Hematopoietic multipotent progenitor cell treated with erythropoietin and hydrocortisone succinate and interleukin-3 and kit ligand, for 6 days (in vitro differentiated cells): ENCODE measurements at regions not wholly inside any gene's neighbourhood (a gene's known extent, or its start where the extent isn't known, plus 50 kb on each side); places are given as distances from the start of the nearest gene placed in this dataset.
"Not testable (repeated sequence)": the region's sequence is repeated elsewhere in the genome, so short reads cannot be mapped to it uniquely, and the experiment has no call there.

Source experiments
- DNase-seq: peaks from one replicate; pipeline ENCODE4 v3.0.0-alpha.2; 2015

DNA sequence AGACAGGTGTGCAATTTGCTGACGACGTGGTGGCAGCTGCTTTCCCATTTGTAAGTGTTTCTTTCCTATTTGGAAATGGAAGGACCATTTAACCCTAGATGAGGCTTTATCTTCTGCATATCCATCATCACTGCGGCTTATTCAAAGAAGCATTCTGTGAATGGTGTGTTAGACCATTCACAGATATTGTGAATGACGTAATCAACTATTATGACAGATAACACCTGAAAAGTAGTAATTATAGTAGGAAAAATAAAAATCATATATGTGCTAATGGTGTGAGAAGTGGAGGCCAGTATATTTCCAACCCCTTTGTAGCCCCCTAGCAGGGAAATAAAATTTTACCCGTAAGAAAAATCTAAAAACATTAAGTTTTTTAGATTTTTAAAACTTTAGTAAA lies 424.5 kb upstream of the CRIM1 start:
- DNase-seq, result no peak

DNA sequence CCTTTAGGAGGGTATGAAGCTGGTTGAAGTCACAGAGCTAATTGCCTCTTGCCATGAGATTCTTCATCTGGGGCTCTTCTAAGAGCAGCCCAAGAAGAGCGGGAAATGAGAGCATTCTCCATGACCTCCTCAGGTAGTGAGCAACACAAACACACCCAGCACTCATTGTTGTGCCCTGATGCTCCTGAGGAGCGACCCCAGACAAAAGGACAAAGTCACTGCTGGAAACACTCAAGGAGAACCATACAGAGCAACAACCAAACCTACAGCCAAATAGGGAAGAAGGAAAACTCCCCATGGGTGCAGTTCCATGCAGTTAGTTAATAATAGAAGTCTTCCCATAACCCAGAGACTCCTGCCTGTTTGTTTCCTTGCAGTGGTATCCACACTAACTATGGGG lies 426.0 kb upstream of the CRIM1 start:
- no peak for DNase-seq

DNA sequence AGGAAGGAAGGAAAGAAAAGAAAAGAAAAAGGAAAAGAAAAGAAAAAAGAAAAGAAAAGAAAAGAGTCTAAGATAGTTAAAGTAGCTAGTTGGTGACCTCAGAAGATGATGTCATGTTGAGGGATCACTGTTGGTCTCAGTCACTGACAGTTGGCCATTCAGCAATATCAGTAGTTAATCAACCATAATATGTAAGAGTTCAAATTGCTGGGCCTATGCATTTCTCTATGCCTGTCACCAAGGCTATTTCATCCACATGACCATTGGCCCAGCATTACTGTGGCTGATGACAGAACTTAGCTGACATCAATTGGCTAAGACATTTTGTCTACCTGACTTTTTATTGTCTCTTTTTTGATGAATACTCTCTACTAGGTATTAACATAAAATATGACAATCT lies 435.5 kb upstream of the CRIM1 start:
- DNase-seq, result no peak

DNA sequence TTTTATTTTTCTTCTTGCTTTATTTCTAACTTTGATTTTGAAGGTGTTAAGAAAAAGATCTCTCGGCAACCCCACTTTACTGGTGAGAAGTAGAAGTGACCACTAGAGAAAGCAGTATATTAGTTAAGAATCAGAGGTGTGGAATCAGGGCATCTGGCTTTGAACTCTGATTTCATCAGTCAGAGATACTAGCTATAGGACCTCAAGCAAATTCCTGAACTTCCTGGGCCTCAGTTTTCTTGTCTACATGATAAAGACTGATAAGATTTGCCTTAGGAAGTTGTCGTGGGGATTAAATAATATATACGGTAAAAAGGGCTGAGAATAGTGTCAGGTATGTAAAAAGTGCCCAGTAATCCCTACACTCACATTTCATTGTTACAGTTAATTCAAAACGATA lies 440.3 kb upstream of the CRIM1 start:
- DNase-seq, result no peak

GRCh38 chr2:35891936-35892335 lies 463.6 kb upstream of the CRIM1 start:
- DNase-seq, result no peak

- DNase-seq, result no peak
Observed at GRCh38 chr2:35891528-35891927, 464.1 kb upstream of the CRIM1 start.

GRCh38 chr2:35887146-35887545 lies 468.4 kb upstream of the CRIM1 start:
- no peak for DNase-seq

DNA sequence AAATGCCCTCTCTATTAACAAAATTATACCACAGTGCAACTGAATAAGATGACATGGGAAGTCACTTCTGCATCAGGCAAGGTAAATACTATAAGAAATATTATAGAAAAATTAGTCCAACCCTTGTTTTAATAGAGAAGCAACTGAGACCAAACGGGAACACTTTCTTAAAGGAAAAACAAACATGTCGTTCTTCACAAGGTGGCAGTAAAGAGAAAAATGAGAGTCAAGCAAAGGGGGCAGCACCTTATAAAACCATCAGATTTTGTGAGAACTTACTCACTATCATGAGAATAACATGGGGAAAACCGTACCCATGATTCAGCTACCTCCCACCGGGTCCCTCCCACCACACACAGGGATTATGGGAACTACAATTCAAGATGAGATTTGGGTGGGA lies 481.7 kb upstream of the CRIM1 start:
- peak; percentile 1 for DNase-seq

GRCh38 chr2:35871672-35872071 lies 483.9 kb upstream of the CRIM1 start:
- no peak for DNase-seq

DNA sequence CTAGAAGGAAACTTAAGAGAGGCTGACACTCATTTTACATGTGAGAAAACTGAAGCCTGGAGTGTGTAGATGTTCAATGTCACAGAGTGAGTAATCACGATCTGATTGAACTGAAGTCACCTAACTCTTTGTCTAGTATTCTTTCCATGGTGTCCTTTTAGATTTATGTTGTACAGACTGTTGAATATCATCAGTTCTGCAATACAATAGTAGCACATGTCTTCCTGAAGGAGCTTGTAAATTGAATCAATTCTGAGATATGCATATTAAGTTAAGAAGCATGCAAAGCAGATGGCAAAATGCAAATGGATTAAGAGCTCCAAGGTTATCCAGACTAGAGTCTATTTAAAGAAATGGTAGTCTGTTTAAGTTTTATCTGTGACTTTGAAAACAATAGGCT lies 484.9 kb upstream of the CRIM1 start:
- DNase-seq, result no peak

DNA sequence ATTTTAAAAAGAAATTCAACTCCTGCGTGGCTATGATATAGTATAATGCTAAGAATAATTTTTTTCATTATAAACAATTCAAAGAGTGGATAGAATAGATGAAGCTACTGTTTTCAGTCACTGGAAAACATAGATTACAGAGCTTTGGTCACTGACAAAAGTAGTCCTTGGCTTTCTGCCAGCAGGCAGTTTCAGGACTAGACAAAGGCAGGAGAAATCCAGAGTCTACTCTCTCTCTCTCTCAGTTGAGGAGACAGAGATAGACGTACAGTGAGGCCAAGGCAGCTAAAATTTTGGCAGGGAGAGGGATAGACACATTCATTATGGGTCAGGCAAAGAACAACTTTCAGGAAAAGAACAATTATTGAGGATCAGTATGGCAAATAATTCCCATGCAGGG lies 491.4 kb upstream of the CRIM1 start:
- DNase-seq, result peak; percentile 5

GRCh38 chr2:35858216-35858615 lies 497.4 kb upstream of the CRIM1 start:
- DNase-seq, result no peak

- DNase-seq, result no peak
Observed at GRCh38 chr2:35857498-35857897, 498.1 kb upstream of the CRIM1 start.

GRCh38 chr2:35831385-35831784 lies 524.2 kb upstream of the CRIM1 start:
- DNase-seq, result no peak

DNA sequence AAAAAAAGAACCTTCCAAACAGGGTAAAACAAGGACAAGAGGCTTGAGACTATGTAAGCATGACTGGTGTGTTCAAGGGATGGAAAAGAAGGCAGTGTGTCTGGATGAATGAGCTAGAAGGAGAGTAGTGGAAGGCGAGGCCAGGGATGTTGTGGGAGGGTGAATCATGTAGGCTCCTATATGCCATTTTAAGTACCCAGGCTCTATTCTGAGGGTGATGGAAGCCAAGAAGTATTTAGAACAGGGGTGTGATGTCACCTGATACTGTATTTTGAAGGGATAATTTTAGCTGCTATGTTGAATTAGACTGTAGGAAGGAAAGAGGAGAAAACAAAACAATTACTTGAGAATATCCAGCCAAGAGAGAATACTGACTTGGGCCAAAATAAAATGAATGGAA lies 524.7 kb upstream of the CRIM1 start:
- no peak for DNase-seq

DNA sequence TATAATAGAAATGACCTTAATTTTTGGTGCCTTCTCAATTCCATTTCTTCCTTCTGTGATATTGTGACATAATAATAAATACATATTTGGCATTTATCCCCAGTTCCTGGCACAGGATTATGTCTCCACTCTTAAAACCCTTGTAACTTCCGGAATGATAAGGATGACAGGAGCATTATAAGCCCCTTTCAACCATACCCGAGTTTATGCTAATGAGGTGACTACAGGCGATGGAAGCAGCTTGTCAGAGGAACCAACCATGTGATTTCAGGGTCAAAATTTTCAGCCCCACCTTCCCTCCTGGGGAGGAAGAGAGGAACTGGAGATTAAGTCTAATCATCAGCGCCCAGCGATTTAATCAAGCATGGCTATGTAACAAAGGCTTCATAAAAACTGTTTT lies 528.5 kb upstream of the CRIM1 start:
- no peak for DNase-seq

DNA sequence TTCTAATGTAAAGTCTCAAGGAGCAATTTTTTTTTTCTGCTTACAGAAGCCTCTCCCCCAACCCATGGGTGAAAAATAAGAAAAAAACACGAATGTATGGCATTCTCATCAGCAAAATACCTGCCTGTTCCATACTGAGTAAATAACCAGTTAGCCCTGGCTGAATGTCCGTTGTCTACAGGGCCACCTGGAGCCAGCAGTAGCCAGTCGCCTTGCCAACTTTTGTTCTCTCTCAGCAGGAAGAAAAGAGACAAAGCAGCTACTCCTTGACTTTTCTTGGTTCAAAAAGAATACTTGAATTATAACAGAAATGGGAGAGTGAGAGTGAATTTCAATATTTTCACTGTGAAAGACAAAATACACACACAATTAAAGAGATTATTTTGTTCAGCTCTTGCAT lies 532.9 kb upstream of the CRIM1 start:
- no peak for DNase-seq

DNA sequence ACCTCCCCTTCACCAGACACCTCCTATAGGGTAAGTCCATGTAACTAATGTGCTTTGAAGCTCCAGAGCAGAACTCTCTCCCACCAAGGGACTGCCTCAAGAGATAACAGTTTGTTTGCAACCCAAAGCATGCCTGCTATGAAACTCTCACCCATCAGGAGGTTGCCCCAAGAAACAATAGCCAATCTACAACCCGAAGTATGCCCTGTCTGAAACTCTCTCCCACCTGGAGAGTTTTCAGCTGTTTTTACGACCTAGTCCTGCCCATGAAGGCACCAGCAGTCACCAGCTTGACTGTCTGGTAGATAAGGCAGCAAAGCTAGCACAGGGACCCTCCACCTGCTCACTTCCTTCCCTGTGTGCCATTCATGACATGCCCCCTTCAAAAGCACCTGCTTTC lies 533.9 kb upstream of the CRIM1 start:
- no peak for DNase-seq

- no peak for DNase-seq
Observed at GRCh38 chr2:35820391-35820790, 535.2 kb upstream of the CRIM1 start.

DNA sequence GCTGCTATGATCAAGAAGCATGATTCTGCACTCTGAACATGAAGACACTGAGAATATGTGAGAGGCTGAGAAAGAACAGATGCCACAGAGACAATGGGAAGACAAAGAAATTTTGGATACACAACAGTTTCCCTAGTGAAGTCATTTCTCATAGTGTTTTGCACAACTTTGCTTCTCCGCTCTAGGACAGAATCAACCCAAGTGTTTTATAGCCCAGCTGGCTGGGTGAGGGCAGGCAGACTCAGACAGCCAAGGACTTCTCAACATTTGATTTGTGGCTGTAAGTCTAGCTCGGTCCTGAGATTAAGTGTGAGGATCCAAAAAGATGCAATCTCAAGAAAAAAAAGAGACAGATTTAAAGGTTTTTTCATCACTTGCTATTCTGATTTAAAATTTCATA lies 536.5 kb upstream of the CRIM1 start:
- no peak for DNase-seq

- DNase-seq, result not testable (repeated sequence)
Observed at GRCh38 chr2:35818359-35818758, 537.2 kb upstream of the CRIM1 start.

GRCh38 chr2:35814597-35814996 lies 541.0 kb upstream of the CRIM1 start:
- DNase-seq, result not testable (repeated sequence)

- DNase-seq, result no peak
Observed at GRCh38 chr2:35803126-35803525, 552.5 kb upstream of the CRIM1 start.

DNA sequence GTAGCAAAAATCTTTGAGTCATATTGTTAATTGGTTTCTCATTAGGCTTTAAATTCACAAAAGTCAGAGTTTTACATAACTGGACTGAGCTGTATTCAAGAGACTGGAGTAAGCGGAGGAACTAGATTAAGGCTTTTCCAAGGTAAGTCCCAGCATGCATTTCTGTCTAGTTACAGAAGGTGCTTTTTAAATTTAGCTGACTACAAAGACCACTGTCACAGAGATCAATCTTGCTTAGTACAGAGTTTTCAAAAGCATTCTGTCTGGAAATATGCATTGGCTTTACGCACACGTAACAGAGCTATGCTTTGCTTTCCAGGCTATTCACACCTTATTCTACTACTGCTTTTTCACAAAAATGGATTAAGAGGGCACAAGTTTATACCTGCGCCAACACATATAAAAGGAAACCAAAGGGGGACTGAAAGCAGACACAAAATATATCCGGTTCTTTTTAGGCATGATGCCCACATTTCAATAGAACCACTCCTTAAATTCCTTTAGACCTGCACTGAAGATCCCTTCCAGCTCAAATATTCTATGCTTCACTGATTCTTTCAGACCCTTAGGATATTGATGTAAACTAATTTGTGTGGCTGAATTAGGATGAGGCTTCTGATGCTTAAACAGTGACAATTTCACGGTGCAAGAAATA lies 560.7 kb upstream of the CRIM1 start:
- DNase-seq, result no peak

GRCh38 chr2:35790292-35790691 lies 565.3 kb upstream of the CRIM1 start:
- no peak for DNase-seq

GRCh38 chr2:35788543-35788942 lies 567.0 kb upstream of the CRIM1 start:
- DNase-seq, result no peak
